ENCODE measurements at regions not wholly inside any gene's neighbourhood (a gene's known extent, or its start where the extent isn't known, plus 50 kb on each side); places are given as distances from the start of the nearest gene placed in this dataset.
"Not testable (repeated sequence)": the region's sequence is repeated elsewhere in the genome, so short reads cannot be mapped to it uniquely, and the experiment has no call there.

DNA sequence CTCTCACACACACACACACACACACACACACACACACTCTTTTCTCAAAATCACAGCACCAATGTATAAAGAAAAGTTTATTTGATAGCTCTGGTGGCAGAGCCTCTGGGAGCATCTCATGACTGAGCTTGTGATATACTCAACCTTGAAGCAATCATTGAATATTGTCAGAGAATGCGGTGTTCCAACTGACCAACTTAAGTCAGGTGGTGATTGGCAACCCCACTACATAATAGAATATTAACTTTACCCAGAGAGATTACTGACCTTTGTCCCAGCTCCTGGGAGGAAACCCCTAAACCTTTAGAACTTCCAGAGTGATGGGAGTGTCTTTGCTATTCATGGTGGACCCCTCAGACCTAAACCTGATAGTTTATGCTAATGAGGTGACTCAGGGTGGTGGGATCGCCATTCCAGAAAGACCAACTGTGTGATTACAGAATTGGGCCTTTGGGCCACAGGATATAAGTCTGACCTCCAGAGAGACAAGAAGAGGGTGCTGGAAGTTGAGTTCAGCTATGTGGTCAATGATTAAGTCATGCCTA lies 143.1 kb downstream of the OTUD1 start:
- intact Hi-C loops (cut with DNase I), result no loop called here

DNA sequence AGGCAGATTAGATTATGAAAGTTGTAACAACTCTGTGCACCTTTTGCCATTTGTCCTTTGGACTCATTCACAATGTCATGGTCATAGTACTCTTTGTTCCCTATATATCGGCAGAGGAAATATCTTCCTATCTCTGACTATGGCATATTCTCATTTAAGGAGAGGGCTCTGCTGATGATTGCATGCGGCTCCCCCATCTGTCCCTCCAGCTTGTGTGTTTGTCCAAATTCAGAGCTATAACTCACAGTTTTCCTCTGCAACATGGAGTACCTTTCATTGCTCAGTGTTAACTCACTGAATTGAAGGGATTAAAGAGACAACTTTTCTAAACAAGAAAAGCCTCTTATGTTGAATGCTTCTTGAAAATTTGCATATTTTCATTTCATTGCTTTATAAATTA lies 145.5 kb downstream of the OTUD1 start:
- ATAC-seq, result no peak
- Histone ChIP-seq H3K27ac (no peak overlapping the region), H3K27me3 (no peaks in the 10 kb centered on the region), H3K4me1 (no peaks in the 10 kb centered on the region), H3K9me3 (peaks cover 0 to 6% (median 0%) of the 10 kb centered on the region in 11 donors), H3K36me3 (no peaks in the 10 kb centered on the region), H3K4me3 (no peak overlapping the region)
- 83 to 90% methylated on average over 2 of the region's 2 CpGs for WGBS, 2 donors
- no peak for DNase-seq
- TF ChIP-seq, protein P1, sequence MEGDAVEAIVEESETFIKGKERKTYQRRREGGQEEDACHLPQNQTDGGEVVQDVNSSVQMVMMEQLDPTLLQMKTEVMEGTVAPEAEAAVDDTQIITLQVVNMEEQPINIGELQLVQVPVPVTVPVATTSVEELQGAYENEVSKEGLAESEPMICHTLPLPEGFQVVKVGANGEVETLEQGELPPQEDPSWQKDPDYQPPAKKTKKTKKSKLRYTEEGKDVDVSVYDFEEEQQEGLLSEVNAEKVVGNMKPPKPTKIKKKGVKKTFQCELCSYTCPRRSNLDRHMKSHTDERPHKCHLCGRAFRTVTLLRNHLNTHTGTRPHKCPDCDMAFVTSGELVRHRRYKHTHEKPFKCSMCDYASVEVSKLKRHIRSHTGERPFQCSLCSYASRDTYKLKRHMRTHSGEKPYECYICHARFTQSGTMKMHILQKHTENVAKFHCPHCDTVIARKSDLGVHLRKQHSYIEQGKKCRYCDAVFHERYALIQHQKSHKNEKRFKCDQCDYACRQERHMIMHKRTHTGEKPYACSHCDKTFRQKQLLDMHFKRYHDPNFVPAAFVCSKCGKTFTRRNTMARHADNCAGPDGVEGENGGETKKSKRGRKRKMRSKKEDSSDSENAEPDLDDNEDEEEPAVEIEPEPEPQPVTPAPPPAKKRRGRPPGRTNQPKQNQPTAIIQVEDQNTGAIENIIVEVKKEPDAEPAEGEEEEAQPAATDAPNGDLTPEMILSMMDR (IDR thresholded peaks at IDR 0.05), result no peak
- intact Hi-C loops (cut with DNase I), result no loop called here

More for the DNA sequence above, 143.1 kb downstream of the OTUD1 start:
- ATAC-seq, result no peak
- WGBS, 2 donors, result 82 to 86% methylated on average over 2 of the region's 2 CpGs
- H3K9me3 ChIP-seq, result no peaks in the 10 kb centered on the region
- DNase-seq, result no peak
- H3K36me3 ChIP-seq, result no peaks in the 10 kb centered on the region
- H3K4me1 ChIP-seq, result no peaks in the 10 kb centered on the region
- H3K4me3 ChIP-seq, result no peak overlapping the region
- no peak overlapping the region for H3K27ac ChIP-seq
- H3K27me3 ChIP-seq, result peaks cover 0 to 9% (median 0%) of the 10 kb centered on the region in 7 donors
- TF ChIP-seq, protein P1 (IDR thresholded peaks at IDR 0.05), result no peak

DNA sequence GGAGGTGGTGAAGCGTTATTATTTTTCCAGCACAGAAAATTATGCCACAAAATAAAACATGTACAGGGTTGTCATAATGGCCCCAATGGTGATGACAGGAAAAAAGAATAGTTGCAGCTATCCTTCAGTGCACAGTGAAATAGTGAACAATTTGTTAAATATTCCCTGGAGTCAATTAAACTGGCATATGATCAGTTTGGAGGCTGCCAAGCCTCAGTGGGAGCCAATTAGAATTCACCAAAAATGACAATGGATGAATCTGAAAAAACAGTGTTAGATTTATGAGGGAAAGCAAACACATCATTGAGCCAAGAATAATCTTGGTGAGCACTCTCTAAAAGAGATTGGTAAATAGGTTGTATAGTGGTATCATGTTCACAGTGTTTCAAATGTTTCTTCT lies 146.3 kb downstream of the OTUD1 start:
- WGBS, 2 donors, result 88 to 93% methylated on average over 1 of the region's 1 CpG
- H3K27me3 ChIP-seq, result no peaks in the 10 kb centered on the region
- intact Hi-C loops (cut with DNase I), result no loop called here
- ATAC-seq, result no peak
- H3K9me3 ChIP-seq, result peaks cover 0 to 7% (median 0%) of the 10 kb centered on the region in 11 donors
- H3K4me3 ChIP-seq, result no peak overlapping the region
- no peak overlapping the region for H3K27ac ChIP-seq
- TF ChIP-seq, protein P1 (IDR thresholded peaks at IDR 0.05), result no peak
- no peaks in the 10 kb centered on the region for H3K4me1 ChIP-seq
- H3K36me3 ChIP-seq, result no peaks in the 10 kb centered on the region
- no peak for DNase-seq

DNA sequence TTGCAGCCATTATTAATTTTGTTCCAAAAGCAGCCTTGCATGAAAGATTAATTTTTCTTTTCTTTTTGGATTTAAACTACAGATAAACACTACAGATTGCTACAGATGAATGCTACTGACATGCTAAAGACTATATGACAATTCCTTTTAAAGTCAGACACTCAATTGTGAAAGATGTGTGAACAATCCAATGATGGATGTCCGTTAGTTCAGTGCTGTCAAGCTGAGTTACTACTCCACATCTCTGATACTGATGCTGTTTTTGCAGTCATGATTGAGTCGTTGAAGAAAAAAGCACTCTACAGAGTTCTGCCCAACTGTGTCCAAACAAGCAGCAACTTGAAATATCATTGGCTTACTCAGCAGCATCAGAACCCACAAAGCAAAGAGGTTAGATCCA lies 146.8 kb downstream of the OTUD1 start:
- WGBS, 2 donors, result 57 to 67% methylated on average over 2 of the region's 2 CpGs
- Histone ChIP-seq H3K9me3 (peaks cover 0 to 7% (median 0%) of the 10 kb centered on the region in 11 donors), H3K36me3 (no peaks in the 10 kb centered on the region), H3K27me3 (no peaks in the 10 kb centered on the region), H3K4me3 (no peak overlapping the region), H3K27ac (no peak overlapping the region), H3K4me1 (no peaks in the 10 kb centered on the region)
- ATAC-seq (no peak), DNase-seq (no peak)
- intact Hi-C loops (cut with DNase I), result no loop called here
- TF ChIP-seq, protein P1 (IDR thresholded peaks at IDR 0.05), result no peak

DNA sequence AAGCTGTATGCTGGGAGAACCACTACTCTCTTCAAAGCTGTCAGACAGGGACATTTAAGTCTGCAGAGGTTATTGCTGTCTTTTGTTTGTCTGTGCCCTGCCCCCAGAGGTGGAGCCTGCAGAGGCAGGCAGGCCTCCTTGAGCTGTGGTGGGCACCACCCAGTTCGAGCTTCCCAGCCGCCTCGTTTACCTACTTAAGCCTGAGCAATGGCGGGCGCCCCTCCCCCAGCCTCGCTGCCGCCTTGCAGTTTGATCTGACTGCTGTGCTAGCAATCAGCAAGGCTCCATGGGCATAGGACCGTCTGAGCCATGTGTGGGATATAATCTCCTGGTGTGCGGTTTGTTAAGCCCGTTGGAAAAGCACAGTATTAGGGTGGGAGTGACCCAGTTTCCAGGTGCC lies 156.4 kb downstream of the OTUD1 start:
- not testable (repeated sequence) for H3K4me1 ChIP-seq, H3K4me3 ChIP-seq, ATAC-seq, H3K27ac ChIP-seq, DNase-seq, H3K27me3 ChIP-seq, H3K36me3 ChIP-seq
- H3K9me3 ChIP-seq, result peaks cover 0 to 28% (median 0%) of the 10 kb centered on the region in 11 donors
- WGBS, 2 donors, result 90 to 92% methylated on average over 10 of the region's 10 CpGs
- intact Hi-C loops (cut with DNase I), result loop anchor here in 1 of 10 donors (5.0 kb wide), 1 partner anchor 998 kb away; no protein-coding TSS in a partner anchor

Measured in heart right ventricle (tissue), 16 donors.